ENCODE measurements at regions not wholly inside any gene's neighbourhood (a gene's known extent, or its start where the extent isn't known, plus 50 kb on each side); places are given as distances from the start of the nearest gene placed in this dataset.
A peak's percentile ranks its signal among the peaks of the same experiment; 100 is the strongest.
"Not testable (repeated sequence)": the region's sequence is repeated elsewhere in the genome, so short reads cannot be mapped to it uniquely, and the experiment has no call there.

DNA sequence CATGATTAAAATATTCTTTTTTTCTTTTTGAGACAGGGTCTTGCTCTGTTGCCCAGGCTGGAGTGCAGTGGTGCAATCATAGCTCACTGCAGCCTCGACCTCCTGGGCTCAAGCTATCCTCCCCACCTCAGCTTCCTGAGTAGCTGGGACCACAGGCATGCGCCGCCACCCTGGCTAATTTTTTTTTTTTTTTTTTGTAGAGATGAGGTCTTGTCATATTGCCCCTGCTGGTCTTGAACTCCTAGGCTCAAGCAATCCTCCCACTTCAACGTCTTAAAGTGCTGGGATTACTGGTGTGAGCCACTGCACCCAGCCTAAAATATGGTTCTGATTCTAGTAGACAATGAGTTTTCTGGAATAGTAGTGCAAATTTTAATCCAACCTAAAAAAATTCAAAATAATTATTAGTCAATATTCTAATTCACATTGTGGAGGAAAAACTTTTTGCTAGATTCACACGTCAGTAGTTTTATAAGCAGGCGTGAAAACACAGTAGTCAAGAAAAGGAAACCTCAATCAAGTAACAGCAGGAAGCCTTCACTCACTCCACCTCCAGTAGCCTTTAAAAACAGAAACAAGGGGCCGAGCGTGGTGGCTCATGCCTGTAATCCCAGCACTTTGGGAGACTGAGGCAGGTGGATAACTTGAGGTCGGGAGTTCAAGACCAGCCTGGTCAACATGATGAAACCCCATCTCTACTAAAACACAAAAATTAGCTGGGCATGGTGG, 268.7 kb downstream of the BCL2 start:
- 33 to 85% (median 74%) methylated on average over 1 to 9 of the region's 9 CpGs; no CpG with 5 or more reads in 2 of the 10 experiments for WGBS, 10 experiments
- ATAC-seq (replicated peaks in 6 of 8), result not testable (repeated sequence)

GRCh38 chr18:63046375-63046774, 273.2 kb downstream of the BCL2 start:
- ATAC-seq (replicated peaks in 6 of 8), result peak in 2 of 8 experiments; percentile 26 to 50
- in situ Hi-C loops (cut with MboI; ENCODE audit: low pct_unique_long_range_greater_than_20kb in 2 of 9, low sequenced_read_pairs in 9 of 9, unreplicated experiment in 9 of 9), result no loop called here
- 96 to 100% (median 100%) methylated on average over 1 to 3 of the region's 3 CpGs; no CpG with 5 or more reads in 5 of the 10 experiments for WGBS, 10 experiments

More for the DNA sequence above, 268.7 kb downstream of the BCL2 start:
- H3K4me1 ChIP-seq (replicated peaks in 1 of 2); H3K27ac ChIP-seq; in situ Hi-C loops (cut with MboI; ENCODE audit: low pct_unique_long_range_greater_than_20kb in 2 of 9, low sequenced_read_pairs in 9 of 9, unreplicated experiment in 9 of 9); H3K4me3 ChIP-seq: not testable (repeated sequence)

DNA sequence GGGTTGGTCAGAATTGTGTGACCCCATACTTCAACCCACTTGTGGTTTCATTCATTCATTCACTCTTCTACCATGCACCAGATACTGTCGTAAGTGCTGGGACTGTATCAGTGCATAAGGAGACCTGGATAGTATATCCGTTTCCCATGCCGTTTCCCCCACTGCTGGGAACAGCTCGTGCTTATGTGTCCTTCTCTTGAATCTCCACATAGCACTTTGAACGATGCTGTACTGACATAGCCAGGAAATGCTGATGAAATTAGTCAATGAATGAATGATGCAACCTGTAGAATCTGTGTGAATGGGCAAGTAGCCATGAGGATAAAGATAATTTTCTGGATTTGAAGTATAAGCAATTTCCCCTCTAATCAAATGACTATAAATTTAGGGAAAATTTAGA, 276.1 kb downstream of the BCL2 start:
- WGBS, 10 experiments, result 0 to 100% (median 72%) methylated on average over 1 to 5 of the region's 5 CpGs; no CpG with 5 or more reads in 2 of the 10 experiments
- Histone ChIP-seq H3K4me3 (no peak overlapping the region), H3K27ac (no peak overlapping the region), H3K4me1 (replicated peaks in 1 of 2) (no peaks in the 10 kb centered on the region)
- peak in 1 of 8 experiments; percentile 59 for ATAC-seq (replicated peaks in 6 of 8)
- in situ Hi-C loops (cut with MboI; ENCODE audit: low pct_unique_long_range_greater_than_20kb in 2 of 9, low sequenced_read_pairs in 9 of 9, unreplicated experiment in 9 of 9), result no loop called here

More at GRCh38 chr18:63046375-63046774, 273.2 kb downstream of the BCL2 start:
- no peaks in the 10 kb centered on the region for H3K4me1 ChIP-seq (replicated peaks in 1 of 2)
- H3K27ac ChIP-seq, result no peak overlapping the region
- no peak overlapping the region for H3K4me3 ChIP-seq

- H3K4me1 ChIP-seq (replicated peaks in 1 of 2), result no peaks in the 10 kb centered on the region
- in situ Hi-C loops (cut with MboI; ENCODE audit: low pct_unique_long_range_greater_than_20kb in 2 of 9, low sequenced_read_pairs in 9 of 9, unreplicated experiment in 9 of 9), result no loop called here
- no peak for ATAC-seq (replicated peaks in 6 of 8)
- H3K4me3 ChIP-seq, result no peak overlapping the region
- H3K27ac ChIP-seq, result no peak overlapping the region
Observed at GRCh38 chr18:63042351-63042750, 277.2 kb downstream of the BCL2 start.

GRCh38 chr18:63040788-63041410, 278.7 kb downstream of the BCL2 start:
- no peak for ATAC-seq (replicated peaks in 6 of 8)
- H3K27ac ChIP-seq, result no peak overlapping the region
- 31 to 90% (median 67%) methylated on average over 1 to 4 of the region's 4 CpGs; no CpG with 5 or more reads in 1 of the 10 experiments for WGBS, 10 experiments
- in situ Hi-C loops (cut with MboI; ENCODE audit: low pct_unique_long_range_greater_than_20kb in 2 of 9, low sequenced_read_pairs in 9 of 9, unreplicated experiment in 9 of 9), result no loop called here
- no peak overlapping the region for H3K4me3 ChIP-seq
- no peaks in the 10 kb centered on the region for H3K4me1 ChIP-seq (replicated peaks in 1 of 2)

DNA sequence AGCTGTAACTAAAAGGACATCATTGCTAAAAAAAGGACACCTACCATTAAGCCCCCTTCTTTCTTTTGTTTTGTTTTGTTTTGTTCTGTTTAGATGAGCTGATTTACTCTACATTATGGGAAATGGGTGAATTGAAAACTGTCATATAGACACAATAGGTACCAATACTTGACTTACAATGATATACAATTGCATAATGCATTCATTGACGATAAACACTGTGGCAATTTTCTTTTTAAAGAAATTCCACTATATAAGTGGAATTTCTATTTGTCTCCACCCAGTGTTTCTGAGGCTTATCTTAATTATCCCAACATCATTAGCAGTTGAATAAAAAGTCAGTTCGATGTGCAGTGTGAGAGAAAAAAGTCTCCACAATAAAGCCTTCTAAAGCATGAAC, 282.1 kb downstream of the BCL2 start:
- in situ Hi-C loops (cut with MboI; ENCODE audit: low pct_unique_long_range_greater_than_20kb in 2 of 9, low sequenced_read_pairs in 9 of 9, unreplicated experiment in 9 of 9), result no loop called here
- Histone ChIP-seq H3K27ac (no peak overlapping the region), H3K4me3 (no peak overlapping the region), H3K4me1 (replicated peaks in 1 of 2) (no peaks in the 10 kb centered on the region)
- ATAC-seq (replicated peaks in 6 of 8), result no peak
- 33 to 94% (median 60%) methylated on average over 1 to 2 of the region's 2 CpGs; no CpG with 5 or more reads in 1 of the 10 experiments for WGBS, 10 experiments

DNA sequence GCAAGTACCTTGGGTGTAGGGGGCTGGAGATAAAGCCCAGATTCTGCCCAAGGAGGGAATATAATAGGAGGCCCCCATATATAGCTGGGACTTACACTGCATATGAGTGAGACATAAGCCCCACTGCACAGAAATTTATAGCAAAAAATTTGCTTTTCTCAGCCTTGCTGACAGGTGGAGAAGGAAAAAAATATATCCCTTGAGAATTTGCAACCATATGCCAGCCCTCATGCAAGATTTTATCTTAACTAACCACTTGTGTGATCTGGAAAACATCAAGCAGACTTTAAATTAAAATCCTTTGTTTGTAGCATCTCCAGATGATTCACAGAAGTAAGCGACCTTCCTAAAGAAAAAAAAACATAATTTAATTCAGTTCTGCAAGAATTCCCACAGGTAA, 288.2 kb downstream of the BCL2 start:
- 0 to 80% (median 63%) methylated on average over 1 of the region's 1 CpG; no CpG with 5 or more reads in 1 of the 10 experiments for WGBS, 10 experiments
- H3K4me1 ChIP-seq (replicated peaks in 1 of 2), result no peaks in the 10 kb centered on the region
- H3K4me3 ChIP-seq, result no peak overlapping the region
- H3K27ac ChIP-seq, result no peak overlapping the region
- in situ Hi-C loops (cut with MboI; ENCODE audit: low pct_unique_long_range_greater_than_20kb in 2 of 9, low sequenced_read_pairs in 9 of 9, unreplicated experiment in 9 of 9), result no loop called here
- ATAC-seq (replicated peaks in 6 of 8), result no peak
